ENCODE measurements at regions not wholly inside any gene's neighbourhood (a gene's known extent, or its start where the extent isn't known, plus 50 kb on each side); places are given as distances from the start of the nearest gene placed in this dataset.
"Not testable (repeated sequence)": the region's sequence is repeated elsewhere in the genome, so short reads cannot be mapped to it uniquely, and the experiment has no call there.

DNA sequence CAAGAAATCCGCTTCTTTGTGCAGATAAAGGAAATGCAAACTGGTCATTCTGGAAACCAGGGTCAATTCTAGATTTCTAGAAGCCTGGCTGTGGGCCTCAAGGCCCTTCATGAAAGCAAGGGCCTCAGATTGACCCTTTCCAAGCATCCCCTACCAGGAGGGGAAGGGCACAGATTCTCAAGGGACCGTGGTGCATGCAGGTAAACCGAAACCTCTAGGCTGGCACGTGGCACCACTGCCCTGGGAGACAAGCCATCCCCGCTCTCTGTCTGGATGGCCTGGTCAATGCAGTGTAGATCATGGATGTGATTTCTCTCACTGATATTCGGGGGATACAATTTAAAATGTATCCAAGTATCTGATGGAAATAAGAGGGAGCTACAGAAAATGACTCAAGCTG lies 69.4 kb downstream of the TOMM20 start:
- TF ChIP-seq POLR2A (IDR thresholded peaks at IDR 0.05; ENCODE audit: low read depth, low read length) (no peak), TAF1 (IDR thresholded peaks at IDR 0.05; ENCODE audit: borderline replicate concordance, low read depth, low read length) (no peak), POLR2AphosphoS5 (IDR thresholded peaks at IDR 0.05; ENCODE audit: low read depth, low read length) (no peak)
- DNase-seq (ENCODE audit: insufficient read length), result no peak
- FAIRE-seq, result no peak

DNA sequence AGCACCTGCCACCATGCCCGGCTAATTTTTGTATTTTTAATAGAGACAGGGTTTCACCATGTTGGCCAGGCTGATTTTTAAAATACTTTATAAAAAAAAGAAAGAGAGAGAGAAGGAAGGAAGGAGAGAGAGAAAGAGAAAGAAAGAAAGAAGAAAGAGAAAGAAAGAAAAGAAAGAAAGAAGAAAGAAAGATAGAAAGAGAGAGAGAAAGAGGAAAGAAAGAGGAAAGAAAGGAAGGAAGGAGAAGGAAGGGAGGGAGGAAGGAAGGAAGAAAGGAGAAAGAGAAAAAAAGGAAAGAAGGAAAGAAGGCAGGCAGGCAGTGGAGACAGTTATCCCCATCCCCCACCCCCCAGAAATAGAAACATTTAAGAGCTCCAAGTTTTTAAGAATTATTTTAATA lies 69.9 kb downstream of the TOMM20 start:
- TF ChIP-seq POLR2AphosphoS5 (IDR thresholded peaks at IDR 0.05; ENCODE audit: low read depth, low read length) (no peak), POLR2A (IDR thresholded peaks at IDR 0.05; ENCODE audit: low read depth, low read length) (no peak), TAF1 (IDR thresholded peaks at IDR 0.05; ENCODE audit: borderline replicate concordance, low read depth, low read length) (no peak)
- no peak for FAIRE-seq
- no peak for DNase-seq (ENCODE audit: insufficient read length)

DNA sequence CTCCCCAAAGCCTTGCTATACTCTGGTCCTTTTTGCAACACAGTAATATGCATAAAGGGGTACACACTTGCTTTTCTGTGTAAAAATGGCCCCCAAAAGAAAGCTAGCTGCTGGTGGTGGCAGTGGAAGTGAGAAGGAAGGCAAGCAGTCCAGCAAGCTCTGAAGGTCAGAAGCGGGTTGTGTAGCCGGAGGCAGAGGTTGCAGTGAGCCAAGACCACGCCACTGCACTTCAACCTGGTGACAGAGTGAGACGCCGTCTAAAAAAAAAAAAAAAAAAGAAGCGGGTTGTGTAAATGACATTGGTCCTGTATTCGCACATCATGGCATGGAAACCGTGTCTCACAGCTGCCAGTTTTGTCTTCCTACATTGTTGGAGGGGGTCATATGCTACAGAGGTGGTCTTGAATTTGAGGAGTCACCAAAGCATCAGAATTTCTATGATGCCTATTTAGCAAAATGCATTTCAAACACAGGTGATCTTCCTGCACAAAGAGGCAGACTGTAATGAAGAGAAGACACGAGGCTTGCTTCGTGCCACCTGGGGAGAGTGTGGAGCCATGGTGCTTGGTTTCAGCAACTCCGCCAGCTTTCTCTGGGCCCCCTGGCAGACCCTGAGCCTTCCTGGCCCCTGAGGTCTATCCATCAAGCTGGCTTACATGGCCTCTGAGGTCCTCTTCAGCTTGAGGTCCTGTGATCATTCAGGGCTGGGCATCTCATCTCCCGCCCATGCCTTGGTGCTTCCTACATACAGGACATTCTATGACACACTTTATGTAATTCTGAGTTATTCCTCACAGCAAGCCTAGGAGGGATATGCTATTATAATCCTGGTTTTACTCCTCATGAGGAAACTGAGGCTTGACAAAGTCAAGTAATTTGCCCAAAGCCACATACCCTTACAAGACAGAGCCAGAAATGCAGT lies 71.0 kb downstream of the TOMM20 start:
- DNase-seq (ENCODE audit: insufficient read length) (no peak), FAIRE-seq (no peak)
- TF ChIP-seq TAF1 (IDR thresholded peaks at IDR 0.05; ENCODE audit: borderline replicate concordance, low read depth, low read length), result no peak
- TF ChIP-seq POLR2A (IDR thresholded peaks at IDR 0.05; ENCODE audit: low read depth, low read length), result no peak
- no peak for TF ChIP-seq POLR2AphosphoS5 (IDR thresholded peaks at IDR 0.05; ENCODE audit: low read depth, low read length)

DNA sequence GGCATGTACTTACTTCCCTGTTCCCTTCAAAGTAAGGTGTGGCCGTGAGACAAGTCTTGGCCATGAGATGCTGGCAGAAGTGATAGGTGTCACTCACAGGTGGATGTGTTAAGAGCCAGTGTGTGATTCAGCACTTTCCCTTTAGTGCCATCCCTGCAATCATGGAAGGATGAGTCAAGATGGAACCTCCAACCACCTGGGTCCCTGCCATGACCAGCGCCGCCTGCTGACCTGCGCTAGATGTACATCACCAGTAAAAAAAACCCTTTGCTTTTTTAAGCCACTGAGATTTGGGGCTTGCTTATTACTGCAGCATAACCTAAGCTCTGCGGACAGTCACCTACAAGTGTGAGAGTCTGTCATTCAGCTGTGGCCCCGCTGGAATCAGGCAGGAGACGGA lies 71.7 kb downstream of the TOMM20 start:
- TF ChIP-seq TAF1 (IDR thresholded peaks at IDR 0.05; ENCODE audit: borderline replicate concordance, low read depth, low read length), result no peak
- no peak for TF ChIP-seq POLR2A (IDR thresholded peaks at IDR 0.05; ENCODE audit: low read depth, low read length)
- no peak for TF ChIP-seq POLR2AphosphoS5 (IDR thresholded peaks at IDR 0.05; ENCODE audit: low read depth, low read length)
- no peak for DNase-seq (ENCODE audit: insufficient read length)
- no peak for FAIRE-seq

DNA sequence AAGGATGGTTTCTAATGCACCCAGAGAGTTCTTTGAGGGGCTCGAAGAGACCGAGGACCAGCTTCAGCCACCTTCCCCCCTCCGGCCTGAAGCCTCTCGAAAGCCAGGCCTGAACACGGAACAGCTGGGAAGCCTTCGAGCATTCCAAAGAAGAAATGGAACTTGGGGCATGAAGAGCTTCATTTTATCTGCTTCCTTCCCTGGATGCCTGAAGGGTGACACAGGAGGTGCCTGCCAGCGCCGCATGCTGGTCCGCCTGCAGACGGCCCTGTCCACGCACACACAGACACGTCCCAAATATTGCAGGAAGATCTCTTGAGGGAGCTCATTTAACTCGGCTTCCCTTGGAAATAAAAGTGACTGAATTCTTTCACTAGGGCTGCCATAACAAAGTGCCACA lies 73.7 kb downstream of the TOMM20 start:
- TF ChIP-seq POLR2A (IDR thresholded peaks at IDR 0.05; ENCODE audit: low read depth, low read length) (no peak), POLR2AphosphoS5 (IDR thresholded peaks at IDR 0.05; ENCODE audit: low read depth, low read length) (no peak), TAF1 (IDR thresholded peaks at IDR 0.05; ENCODE audit: borderline replicate concordance, low read depth, low read length) (no peak)
- FAIRE-seq (no peak), DNase-seq (ENCODE audit: insufficient read length) (no peak)

DNA sequence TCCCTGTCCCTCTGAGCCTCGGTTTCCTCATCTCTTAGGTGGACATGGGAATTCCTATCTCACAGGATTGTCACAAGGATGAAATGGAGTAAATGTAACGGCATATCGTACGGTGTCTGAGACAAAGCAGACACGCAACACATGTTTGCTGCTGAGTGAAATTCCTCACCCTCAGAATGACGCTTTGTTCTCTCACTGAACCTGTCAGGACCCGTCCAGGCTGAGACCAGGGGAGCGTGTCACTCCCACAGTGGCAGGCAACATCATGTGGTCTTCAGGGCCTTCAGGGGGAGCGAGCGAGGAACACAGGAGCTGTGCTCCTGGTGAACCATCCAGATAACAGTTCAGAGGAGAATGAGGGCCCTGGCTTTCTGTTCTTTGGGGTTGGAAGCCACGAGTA lies 74.2 kb downstream of the TOMM20 start:
- FAIRE-seq, result no peak
- no peak for DNase-seq (ENCODE audit: insufficient read length)
- TF ChIP-seq TAF1 (IDR thresholded peaks at IDR 0.05; ENCODE audit: borderline replicate concordance, low read depth, low read length), result no peak
- TF ChIP-seq POLR2AphosphoS5 (IDR thresholded peaks at IDR 0.05; ENCODE audit: low read depth, low read length), result no peak
- TF ChIP-seq POLR2A (IDR thresholded peaks at IDR 0.05; ENCODE audit: low read depth, low read length), result no peak

DNA sequence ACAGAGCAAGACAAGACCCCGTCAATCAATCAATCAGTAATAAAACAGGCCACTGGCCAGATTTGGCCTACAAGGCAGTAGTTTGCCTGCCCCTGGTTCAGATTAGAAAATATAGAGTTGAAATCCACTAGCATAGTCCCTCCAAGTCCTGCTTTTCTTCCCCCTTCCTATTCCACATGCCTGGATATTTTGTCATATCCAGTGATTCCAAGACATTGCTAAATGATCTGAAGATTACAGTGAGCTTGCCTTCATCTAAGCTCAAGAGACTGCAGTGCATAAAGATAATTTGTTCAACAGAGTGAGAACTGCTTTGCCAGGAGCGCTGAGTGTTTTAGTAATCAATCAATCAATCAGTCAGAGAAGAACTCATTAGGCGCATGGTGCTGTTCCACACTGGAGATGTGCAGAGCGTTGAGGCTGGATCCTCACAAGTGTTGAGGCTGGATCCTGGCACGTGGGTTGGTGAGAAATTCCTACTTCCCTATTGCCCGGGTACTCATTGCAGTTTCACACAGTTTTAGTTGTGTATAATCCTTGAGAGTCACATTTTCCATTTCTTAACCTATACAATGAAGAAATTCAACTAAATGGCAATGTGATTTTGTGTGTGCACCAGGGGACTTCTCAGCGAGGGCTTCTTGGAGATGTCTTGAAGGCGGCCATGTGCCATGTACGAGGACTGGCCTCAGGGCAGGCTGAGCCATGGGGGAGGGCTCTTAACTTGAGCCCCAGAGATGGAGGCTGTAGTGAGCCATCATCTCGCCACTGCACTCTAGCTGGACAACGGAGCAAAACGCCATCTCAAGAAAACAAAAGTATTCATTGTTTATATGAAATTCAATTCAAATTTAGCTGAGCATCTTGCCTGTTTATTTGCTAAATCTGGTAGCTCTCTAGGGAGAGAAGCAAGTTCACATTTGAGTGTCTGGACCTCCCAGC lies 76.3 kb downstream of the TOMM20 start:
- DNase-seq (ENCODE audit: insufficient read length) (no peak), FAIRE-seq (no peak)
- TF ChIP-seq TAF1 (IDR thresholded peaks at IDR 0.05; ENCODE audit: borderline replicate concordance, low read depth, low read length) (no peak), POLR2A (IDR thresholded peaks at IDR 0.05; ENCODE audit: low read depth, low read length) (no peak), POLR2AphosphoS5 (IDR thresholded peaks at IDR 0.05; ENCODE audit: low read depth, low read length) (no peak)

DNA sequence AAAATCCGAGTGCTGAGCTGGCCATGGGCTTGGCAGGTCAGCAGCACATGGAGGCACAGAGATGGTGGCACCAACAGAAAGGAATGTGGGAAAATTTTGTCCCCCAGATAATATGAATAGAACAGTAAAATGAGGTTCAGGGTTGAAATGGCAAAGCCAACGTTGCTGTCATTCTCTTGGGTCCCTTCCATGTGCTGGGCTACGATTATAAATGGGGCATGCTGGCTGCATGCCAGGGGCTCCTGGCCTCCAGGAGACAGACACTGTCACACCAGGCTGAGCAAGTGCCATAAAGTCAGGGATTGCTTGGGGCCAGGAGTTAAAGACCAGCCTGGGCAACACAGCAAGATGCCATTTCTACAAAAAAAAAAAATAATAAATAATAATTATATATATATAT lies 77.1 kb downstream of the TOMM20 start:
- DNase-seq (ENCODE audit: insufficient read length), result no peak
- no peak for FAIRE-seq
- TF ChIP-seq TAF1 (IDR thresholded peaks at IDR 0.05; ENCODE audit: borderline replicate concordance, low read depth, low read length) (no peak), POLR2A (IDR thresholded peaks at IDR 0.05; ENCODE audit: low read depth, low read length) (no peak), POLR2AphosphoS5 (IDR thresholded peaks at IDR 0.05; ENCODE audit: low read depth, low read length) (no peak)

DNA sequence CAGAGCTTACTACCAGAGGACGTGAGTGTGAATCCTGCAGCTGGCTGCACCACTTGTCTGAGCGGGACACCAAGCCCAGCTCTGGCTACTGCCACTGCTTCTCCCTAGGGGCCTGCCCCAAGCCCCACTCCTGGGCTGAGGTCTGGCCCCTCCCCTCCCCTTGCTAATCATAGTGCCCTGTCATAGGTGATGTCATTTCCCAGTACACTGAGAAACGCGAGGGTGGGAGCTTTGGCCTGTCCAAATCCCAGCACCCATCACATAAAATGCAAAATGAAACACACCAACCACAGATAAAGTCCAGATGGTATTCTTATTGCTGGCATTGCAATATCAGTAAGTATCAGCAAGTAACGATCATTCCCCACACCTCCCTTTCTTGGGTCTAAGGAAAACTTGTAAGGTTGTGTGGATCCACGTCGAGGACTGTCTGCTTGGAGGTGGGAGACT lies 77.7 kb downstream of the TOMM20 start:
- TF ChIP-seq POLR2AphosphoS5 (IDR thresholded peaks at IDR 0.05; ENCODE audit: low read depth, low read length) (no peak), POLR2A (IDR thresholded peaks at IDR 0.05; ENCODE audit: low read depth, low read length) (no peak)
- FAIRE-seq (peak; percentile 33), DNase-seq (ENCODE audit: insufficient read length) (no peak)

DNA sequence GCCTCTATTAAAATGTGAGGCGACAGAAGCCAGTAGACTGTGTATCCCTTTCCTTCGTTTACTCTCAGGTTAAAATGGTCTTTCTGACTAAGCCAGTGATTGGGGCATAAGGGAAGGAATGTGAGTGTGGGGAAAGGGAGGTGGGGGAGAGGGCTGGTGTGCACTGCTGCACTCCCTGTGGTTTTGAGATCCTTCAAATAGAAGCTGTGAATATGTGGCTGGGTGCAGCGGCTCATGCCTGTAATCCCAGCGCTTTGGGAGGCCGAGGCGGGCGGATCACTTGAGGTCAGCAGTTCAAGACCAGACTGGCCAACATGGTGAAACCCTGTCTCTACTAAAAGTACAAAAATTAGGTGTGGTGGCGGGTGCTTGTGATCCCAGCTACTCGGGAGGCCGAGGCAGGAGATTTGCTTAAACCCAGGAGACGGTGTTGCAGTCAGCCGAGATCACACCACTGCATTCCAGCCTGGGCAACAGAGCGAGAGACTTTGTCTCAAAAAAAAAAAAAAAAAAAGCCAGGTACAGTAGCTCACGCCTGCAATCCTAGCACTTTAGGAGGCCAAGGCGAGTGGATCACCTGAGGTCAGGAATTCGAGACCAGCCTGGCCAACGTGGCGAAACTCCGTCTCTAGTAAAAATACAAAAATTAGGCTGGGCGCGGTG lies 78.8 kb downstream of the TOMM20 start:
- not testable (repeated sequence) for FAIRE-seq; DNase-seq (ENCODE audit: insufficient read length)

DNA sequence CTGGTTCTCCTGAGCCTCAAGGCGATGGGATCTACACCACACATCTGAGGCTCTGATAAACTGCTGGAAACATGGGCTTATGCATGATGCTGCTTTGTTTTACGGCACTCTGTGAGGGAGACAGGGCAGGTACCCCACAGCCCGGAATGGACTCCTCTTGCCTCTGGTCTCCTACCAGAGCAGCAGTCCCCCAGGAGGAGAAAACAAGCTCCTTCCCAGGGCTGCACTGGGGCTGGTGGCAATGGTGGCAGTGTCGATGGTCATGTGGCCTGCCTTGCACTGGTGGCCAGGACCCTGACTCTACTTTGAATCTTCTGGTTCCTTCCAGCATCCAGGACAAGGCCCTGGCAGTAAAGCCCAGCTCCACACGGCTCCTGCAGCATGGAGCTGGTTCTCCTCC lies 79.4 kb downstream of the TOMM20 start:
- TF ChIP-seq TAF1 (IDR thresholded peaks at IDR 0.05; ENCODE audit: borderline replicate concordance, low read depth, low read length) (no peak), POLR2A (IDR thresholded peaks at IDR 0.05; ENCODE audit: low read depth, low read length) (no peak), POLR2AphosphoS5 (IDR thresholded peaks at IDR 0.05; ENCODE audit: low read depth, low read length) (no peak)
- FAIRE-seq, result no peak
- no peak for DNase-seq (ENCODE audit: insufficient read length)
